Sigmoid colon (tissue), 6 donors: ENCODE measurements at regions not wholly inside any gene's neighbourhood (a gene's known extent, or its start where the extent isn't known, plus 50 kb on each side); places are given as distances from the start of the nearest gene placed in this dataset.

Experiments
- DNase-seq: peaks from one replicate; pipeline ENCODE4 v3.0.0-alpha.2; 2019
- H3K27ac ChIP-seq, 4 donors: fragments of 200-600 bp; sonication (generic); one replicate each; pipeline ENCODE4 v1.5.1; 2016 to 2019; ENCODE audit warnings: mild to moderate bottlenecking in 1 of 4
- H3K27me3 ChIP-seq, 3 donors: fragments of 200-600 bp; sonication (generic); one replicate each; pipeline ENCODE4 v1.5.1; 2019; ENCODE audit warnings: mild to moderate bottlenecking in 1 of 3
- H3K36me3 ChIP-seq, 4 donors: fragments of 200-600 bp; sonication (generic); one replicate each; pipeline ENCODE4 v1.5.1; 2016 to 2019
- H3K4me1 ChIP-seq, 4 donors: fragments of 200-600 bp; sonication (generic); one replicate each; pipeline ENCODE4 v1.5.1; 2017 to 2019
- H3K4me3 ChIP-seq, 4 donors: fragments of 200-600 bp; sonication (generic); one replicate each; pipeline ENCODE4 v1.5.1; 2017 to 2019; ENCODE audit warnings: mild to moderate bottlenecking in 2 of 4, moderate library complexity in 1 of 4
- H3K9me3 ChIP-seq, 4 donors: fragments of 200-600 bp in 3 of 4; sonication (generic) in 3 of 4; one replicate each; pipeline versions ENCODE4 v1.5.1 to v1.6.1; 2013 to 2019
- EP300 ChIP-seq, 4 donors: sonication (generic); formaldehyde crosslinking; IDR thresholded peaks; one replicate each; pipeline ENCODE4 v1.6.1; 2017; ENCODE audit warnings: antibody characterized with exemption in 4 of 4
- POLR2A ChIP-seq, 2 donors: fragments of 450-650 bp; IDR thresholded peaks; one replicate each; pipeline ENCODE4 v1.6.1; 2016; ENCODE audit warnings: antibody characterized with exemption in 2 of 2, mild to moderate bottlenecking in 2 of 2, moderate library complexity in 2 of 2
- POLR2AphosphoS5 ChIP-seq, 4 donors: sonication (generic); formaldehyde crosslinking; IDR thresholded peaks; one replicate each; pipeline ENCODE4 v1.6.1; 2017; ENCODE audit warnings: antibody characterized with exemption in 4 of 4
- WGBS, 2 donors: extraction: QIAGEN DNeasy Blood & Tissue Kit; methylation state at CpG; one replicate each; pipeline ENCODE4 v1.1.7; 2013; 5-methylcytosine and 5-hydroxymethylcytosine counted together
- intact Hi-C: fragments of 100-400 bp; cut with DNase I; formaldehyde crosslinking; loops from one replicate; pipeline ENCODE4 v1.15.1; 2023
- TF ChIP-seq, protein P1 (sequence below), 4 experiments: fragments of 450-650 bp in 3 of 4; fragments of 200-600 bp in 1 of 4; IDR thresholded peaks; one replicate each; pipeline ENCODE4 v1.5.1; 2016 to 2019; ENCODE audit warnings: antibody characterized with exemption in 4 of 4, mild to moderate bottlenecking in 3 of 4, moderate library complexity in 2 of 4
- donor health status: healthy with polysubstance abuse.
- donor health status: healthy.

DNA sequence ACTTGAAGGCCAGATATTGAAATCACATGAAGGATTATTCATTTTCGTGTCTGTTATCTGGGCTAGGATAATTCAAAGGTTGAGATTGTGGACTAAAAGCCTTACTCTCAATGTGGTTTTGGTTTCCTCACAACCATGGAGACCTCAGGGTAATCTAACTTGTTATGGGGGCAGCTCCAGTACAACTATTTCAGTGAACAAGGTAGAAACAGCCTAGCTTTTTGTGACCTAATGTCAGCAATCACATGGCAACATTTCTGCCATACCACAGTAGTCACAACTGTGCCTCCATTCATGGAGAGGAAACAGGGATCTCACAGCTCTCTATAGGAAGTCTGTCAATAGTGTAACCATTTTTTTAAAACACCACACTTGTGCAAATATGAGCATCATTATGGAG is 62.4 kb upstream of the RARB start:
- intact Hi-C loops = no loop called here
- H3K27me3 ChIP-seq = no peaks in the 10 kb centered on the region
- no peaks in the 10 kb centered on the region for H3K9me3 ChIP-seq
- DNase-seq = no peak
- TF ChIP-seq POLR2A (IDR thresholded peaks at IDR 0.05) (no peak), POLR2AphosphoS5 (IDR thresholded peaks at IDR 0.05) (no peak), EP300 (IDR thresholded peaks at IDR 0.05) (no peak)
- TF ChIP-seq, protein P1, sequence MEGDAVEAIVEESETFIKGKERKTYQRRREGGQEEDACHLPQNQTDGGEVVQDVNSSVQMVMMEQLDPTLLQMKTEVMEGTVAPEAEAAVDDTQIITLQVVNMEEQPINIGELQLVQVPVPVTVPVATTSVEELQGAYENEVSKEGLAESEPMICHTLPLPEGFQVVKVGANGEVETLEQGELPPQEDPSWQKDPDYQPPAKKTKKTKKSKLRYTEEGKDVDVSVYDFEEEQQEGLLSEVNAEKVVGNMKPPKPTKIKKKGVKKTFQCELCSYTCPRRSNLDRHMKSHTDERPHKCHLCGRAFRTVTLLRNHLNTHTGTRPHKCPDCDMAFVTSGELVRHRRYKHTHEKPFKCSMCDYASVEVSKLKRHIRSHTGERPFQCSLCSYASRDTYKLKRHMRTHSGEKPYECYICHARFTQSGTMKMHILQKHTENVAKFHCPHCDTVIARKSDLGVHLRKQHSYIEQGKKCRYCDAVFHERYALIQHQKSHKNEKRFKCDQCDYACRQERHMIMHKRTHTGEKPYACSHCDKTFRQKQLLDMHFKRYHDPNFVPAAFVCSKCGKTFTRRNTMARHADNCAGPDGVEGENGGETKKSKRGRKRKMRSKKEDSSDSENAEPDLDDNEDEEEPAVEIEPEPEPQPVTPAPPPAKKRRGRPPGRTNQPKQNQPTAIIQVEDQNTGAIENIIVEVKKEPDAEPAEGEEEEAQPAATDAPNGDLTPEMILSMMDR (IDR thresholded peaks at IDR 0.05) = no peak
- H3K4me3 ChIP-seq = no peak overlapping the region
- WGBS, 2 donors = 85 to 88% methylated on average over 1 of the region's 1 CpG
- H3K36me3 ChIP-seq = no peaks in the 10 kb centered on the region
- no peaks in the 10 kb centered on the region for H3K4me1 ChIP-seq
- no peak overlapping the region for H3K27ac ChIP-seq

GRCh38 chr3:25367025-25367424 is 61.0 kb upstream of the RARB start:
- H3K9me3 ChIP-seq = no peaks in the 10 kb centered on the region
- intact Hi-C loops = no loop called here
- WGBS, 2 donors = 96 to 99% methylated on average over 1 of the region's 1 CpG
- H3K27ac ChIP-seq = no peak overlapping the region
- H3K4me1 ChIP-seq = no peaks in the 10 kb centered on the region
- H3K4me3 ChIP-seq = no peak overlapping the region
- no peaks in the 10 kb centered on the region for H3K27me3 ChIP-seq
- DNase-seq = no peak
- no peak for TF ChIP-seq POLR2A (IDR thresholded peaks at IDR 0.05)
- no peak for TF ChIP-seq EP300 (IDR thresholded peaks at IDR 0.05)
- TF ChIP-seq POLR2AphosphoS5 (IDR thresholded peaks at IDR 0.05) = no peak
- TF ChIP-seq, protein P1 (IDR thresholded peaks at IDR 0.05) = no peak
- no peaks in the 10 kb centered on the region for H3K36me3 ChIP-seq

GRCh38 chr3:25372167-25372566 is 55.9 kb upstream of the RARB start:
- TF ChIP-seq EP300 (IDR thresholded peaks at IDR 0.05) (no peak), POLR2A (IDR thresholded peaks at IDR 0.05) (no peak), POLR2AphosphoS5 (IDR thresholded peaks at IDR 0.05) (no peak)
- TF ChIP-seq, protein P1 (IDR thresholded peaks at IDR 0.05) = no peak
- H3K36me3 ChIP-seq = no peaks in the 10 kb centered on the region
- no peaks in the 10 kb centered on the region for H3K9me3 ChIP-seq
- intact Hi-C loops = no loop called here
- H3K27me3 ChIP-seq = no peaks in the 10 kb centered on the region
- WGBS, 2 donors = 86 to 88% methylated on average over 3 of the region's 3 CpGs
- DNase-seq = no peak
- H3K27ac ChIP-seq = no peak overlapping the region
- H3K4me1 ChIP-seq = no peaks in the 10 kb centered on the region
- no peak overlapping the region for H3K4me3 ChIP-seq

- 13 to 54% methylated on average over 4 of the region's 4 CpGs for WGBS, 2 donors
- TF ChIP-seq, protein P1 (IDR thresholded peaks at IDR 0.05) = no peak
- TF ChIP-seq EP300 (IDR thresholded peaks at IDR 0.05) (no peak), POLR2AphosphoS5 (IDR thresholded peaks at IDR 0.05) (no peak), POLR2A (IDR thresholded peaks at IDR 0.05) (no peak)
- intact Hi-C loops = no loop called here
These were observed 51.7 kb upstream of the RARB start for GRCh38 chr3:25376340-25376739.

GRCh38 chr3:25377042-25377441 is 51.0 kb upstream of the RARB start:
- Histone ChIP-seq H3K27ac (no peak overlapping the region), H3K4me3 (no peak overlapping the region), H3K27me3 (no peaks in the 10 kb centered on the region), H3K36me3 (no peaks in the 10 kb centered on the region), H3K9me3 (no peaks in the 10 kb centered on the region), H3K4me1 (no peaks in the 10 kb centered on the region)
- no peak for DNase-seq
- intact Hi-C loops = no loop called here
- TF ChIP-seq EP300 (IDR thresholded peaks at IDR 0.05) (no peak), POLR2A (IDR thresholded peaks at IDR 0.05) (no peak), POLR2AphosphoS5 (IDR thresholded peaks at IDR 0.05) (no peak)
- TF ChIP-seq, protein P1 (IDR thresholded peaks at IDR 0.05) = no peak
- 80 to 85% methylated on average over 2 of the region's 2 CpGs for WGBS, 2 donors

More at GRCh38 chr3:25376340-25376739, 51.7 kb upstream of the RARB start:
- no peaks in the 10 kb centered on the region for H3K36me3 ChIP-seq
- no peaks in the 10 kb centered on the region for H3K27me3 ChIP-seq
- H3K4me3 ChIP-seq = no peak overlapping the region
- DNase-seq = no peak
- no peaks in the 10 kb centered on the region for H3K4me1 ChIP-seq
- no peak overlapping the region for H3K27ac ChIP-seq
- no peaks in the 10 kb centered on the region for H3K9me3 ChIP-seq
